ENCODE measurements at regions not wholly inside any gene's neighbourhood (a gene's known extent, or its start where the extent isn't known, plus 50 kb on each side); places are given as distances from the start of the nearest gene placed in this dataset.

GRCh38 chr5:99349787-99350186 lies 421.0 kb upstream of the CHD1 start:
- no peak for TF ChIP-seq POLR2A (IDR thresholded peaks at IDR 0.05; ENCODE audit: low read depth, low read length)
- no peak for TF ChIP-seq POLR2AphosphoS5 (IDR thresholded peaks at IDR 0.05; ENCODE audit: low read depth, low read length)
- no peak for TF ChIP-seq TAF1 (IDR thresholded peaks at IDR 0.05; ENCODE audit: borderline replicate concordance, low read depth, low read length)
